ENCODE measurements at regions not wholly inside any gene's neighbourhood (a gene's known extent, or its start where the extent isn't known, plus 50 kb on each side); places are given as distances from the start of the nearest gene placed in this dataset.
"Not testable (repeated sequence)": the region's sequence is repeated elsewhere in the genome, so short reads cannot be mapped to it uniquely, and the experiment has no call there.

GRCh38 chr6:43885399-43886066, 115.5 kb downstream of the VEGFA start:
- TF ChIP-seq CTCF (IDR thresholded peaks at IDR 0.05; ENCODE audit: unreplicated experiment): no peak
- intact Hi-C loops (cut with micrococcal nuclease): no loop called here
- ChIA-PET CTCF (no interaction called here), POLR2A (interaction anchor here (1.2 kb wide), 1 partner anchor 111 kb away, joined by 3 read pairs; no protein-coding TSS in a partner anchor)
- Mint-ChIP-seq H3K36me3 (ENCODE audit: insufficient read depth, unreplicated experiment) (peaks cover 6% of the 10 kb centered on the region), H3K27ac (ENCODE audit: low read depth, unreplicated experiment) (no peak overlapping the region), H3K4me1 (ENCODE audit: insufficient read depth, unreplicated experiment) (no peaks in the 10 kb centered on the region), H3K9me3 (ENCODE audit: unreplicated experiment) (no peaks in the 10 kb centered on the region), H3K27me3 (ENCODE audit: insufficient read depth, unreplicated experiment) (peaks cover 1% of the 10 kb centered on the region), H3K4me3 (ENCODE audit: unreplicated experiment) (no peak overlapping the region)
- no TSS peak for BruUV-seq (replicated peaks)
- DNase-seq (ENCODE audit: unreplicated experiment): no peak

DNA sequence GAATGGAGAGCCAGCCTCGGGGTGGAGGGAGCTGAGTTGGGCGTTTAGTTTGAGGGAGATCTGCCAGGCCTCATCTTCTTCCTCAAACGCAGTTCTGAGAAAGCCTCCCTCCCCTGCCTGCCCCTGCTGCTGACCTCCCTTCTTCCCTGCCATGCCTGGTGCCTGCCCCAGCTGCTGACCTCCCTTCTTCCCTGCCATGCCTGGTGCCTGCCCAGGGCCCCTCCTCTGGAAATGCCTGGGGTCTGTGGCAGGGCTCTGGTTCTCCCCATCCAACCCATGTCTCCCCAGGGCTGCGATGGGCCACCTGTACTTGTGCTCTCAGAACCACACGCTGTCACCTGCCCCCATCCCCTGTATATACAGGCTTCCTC, 114.6 kb downstream of the VEGFA start:
- BruUV-seq (replicated peaks): no TSS peak
- ChIA-PET CTCF (no interaction called here), POLR2A (interaction anchor here (1.2 kb wide), 1 partner anchor 110 kb away, joined by 3 read pairs; no protein-coding TSS in a partner anchor)
- no peak for DNase-seq (ENCODE audit: unreplicated experiment)
- Mint-ChIP-seq H3K27me3 (ENCODE audit: insufficient read depth, unreplicated experiment) (no peaks in the 10 kb centered on the region), H3K4me3 (ENCODE audit: unreplicated experiment) (no peak overlapping the region), H3K4me1 (ENCODE audit: insufficient read depth, unreplicated experiment) (no peaks in the 10 kb centered on the region), H3K9me3 (ENCODE audit: unreplicated experiment) (no peaks in the 10 kb centered on the region), H3K36me3 (ENCODE audit: insufficient read depth, unreplicated experiment) (peaks cover 6% of the 10 kb centered on the region), H3K27ac (ENCODE audit: low read depth, unreplicated experiment) (no peak overlapping the region)
- intact Hi-C loops (cut with micrococcal nuclease): no loop called here
- no peak for TF ChIP-seq CTCF (IDR thresholded peaks at IDR 0.05; ENCODE audit: unreplicated experiment)

- no peaks in the 10 kb centered on the region for H3K27me3 Mint-ChIP-seq (ENCODE audit: insufficient read depth, unreplicated experiment)
- no peak for DNase-seq (ENCODE audit: unreplicated experiment)
- H3K4me3 Mint-ChIP-seq (ENCODE audit: unreplicated experiment): no peak overlapping the region
- no peak for TF ChIP-seq CTCF (IDR thresholded peaks at IDR 0.05; ENCODE audit: unreplicated experiment)
- H3K9me3 Mint-ChIP-seq (ENCODE audit: unreplicated experiment): no peaks in the 10 kb centered on the region
- POLR2A ChIA-PET: interaction anchor here (1.2 kb wide), 1 partner anchor 109 kb away, joined by 3 read pairs; no protein-coding TSS in a partner anchor
- CTCF ChIA-PET: interaction anchor here (0.7 kb wide), 1 partner anchor 43 kb away, joined by 3 read pairs; no protein-coding TSS in a partner anchor
- peaks cover under 1% of the 10 kb centered on the region for H3K36me3 Mint-ChIP-seq (ENCODE audit: insufficient read depth, unreplicated experiment)
- intact Hi-C loops (cut with micrococcal nuclease): no loop called here
- H3K4me1 Mint-ChIP-seq (ENCODE audit: insufficient read depth, unreplicated experiment): no peaks in the 10 kb centered on the region
- no peak overlapping the region for H3K27ac Mint-ChIP-seq (ENCODE audit: low read depth, unreplicated experiment)
- no TSS peak for BruUV-seq (replicated peaks)
Observed at GRCh38 chr6:43883847-43884651, 114.0 kb downstream of the VEGFA start.

DNA sequence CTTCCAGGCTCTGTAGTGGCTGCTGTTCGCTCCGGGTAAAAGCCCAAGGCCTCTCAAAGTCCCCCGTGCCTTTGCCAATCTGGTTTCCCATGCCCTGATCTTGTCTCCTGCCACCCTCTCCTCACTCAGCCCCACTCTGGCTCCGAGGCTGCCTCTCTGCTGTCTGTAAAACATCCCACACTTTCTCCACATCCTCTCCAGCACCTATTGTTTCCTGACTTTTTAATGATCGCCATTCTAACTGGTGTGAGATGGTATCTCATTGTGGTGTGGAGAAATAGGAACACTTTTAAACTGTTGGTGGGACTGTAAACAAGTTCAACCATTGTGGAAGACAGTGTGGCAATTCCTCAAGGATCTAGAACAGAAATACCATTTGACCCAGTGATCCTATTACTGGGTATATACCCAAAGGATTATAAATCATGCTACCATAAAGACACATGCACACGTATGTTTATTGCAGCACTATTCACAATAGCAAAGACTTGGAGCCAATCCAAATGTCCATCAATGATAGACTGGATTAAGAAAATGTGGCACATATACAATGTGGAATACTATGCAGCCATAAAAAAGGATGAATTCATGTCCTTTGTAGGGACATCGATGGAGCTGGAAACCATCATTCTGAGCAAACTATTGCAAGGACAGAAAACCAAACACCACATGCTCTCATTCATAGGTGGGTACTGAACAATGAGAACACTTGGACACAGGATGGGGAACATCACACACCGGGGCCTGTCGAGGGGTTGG, 112.9 kb downstream of the VEGFA start:
- intact Hi-C loops (cut with micrococcal nuclease); H3K4me1 Mint-ChIP-seq (ENCODE audit: insufficient read depth, unreplicated experiment); DNase-seq (ENCODE audit: unreplicated experiment); H3K27ac Mint-ChIP-seq (ENCODE audit: low read depth, unreplicated experiment); H3K36me3 Mint-ChIP-seq (ENCODE audit: insufficient read depth, unreplicated experiment); H3K9me3 Mint-ChIP-seq (ENCODE audit: unreplicated experiment); H3K27me3 Mint-ChIP-seq (ENCODE audit: insufficient read depth, unreplicated experiment); H3K4me3 Mint-ChIP-seq (ENCODE audit: unreplicated experiment); BruUV-seq (replicated peaks); POLR2A ChIA-PET: not testable (repeated sequence)
- CTCF ChIA-PET: interaction anchor here (0.6 kb wide), 1 partner anchor 23 kb away, joined by 3 read pairs; no protein-coding TSS in a partner anchor

Data from MCF 10A (cell line).